Pulmonary artery endothelial cell (primary cell): ENCODE measurements at regions not wholly inside any gene's neighbourhood (a gene's known extent, or its start where the extent isn't known, plus 50 kb on each side); places are given as distances from the start of the nearest gene placed in this dataset.

Source experiments
- DNase-seq: peaks from one replicate; pipeline ENCODE4 v3.0.0-alpha.2; 2011; ENCODE audit warnings: low read depth, low spot score

GRCh38 chr3:30550246-30550645 is 56.2 kb upstream of the TGFBR2 start:
- no peak for DNase-seq

GRCh38 chr3:30551266-30551665 is 55.1 kb upstream of the TGFBR2 start:
- no peak for DNase-seq

GRCh38 chr3:30551927-30552326 is 54.5 kb upstream of the TGFBR2 start:
- no peak for DNase-seq

- no peak for DNase-seq
These were observed 52.6 kb upstream of the TGFBR2 start for GRCh38 chr3:30553641-30554316.

- no peak for DNase-seq
These were observed 52.1 kb upstream of the TGFBR2 start for GRCh38 chr3:30554317-30554690.

- no peak for DNase-seq
These were observed 50.4 kb upstream of the TGFBR2 start for GRCh38 chr3:30555968-30556367.
